OCI-LY7 (cell line): ENCODE measurements at regions not wholly inside any gene's neighbourhood (a gene's known extent, or its start where the extent isn't known, plus 50 kb on each side); places are given as distances from the start of the nearest gene placed in this dataset.

ENCODE experiments used
- BruUV-seq: library from RNA; stranded (reverse); fragments of 400-500 nt; replicated peaks from 2 replicates; lab custom pipeline; 2021; lab: Mats Ljungman, UMichigan
- CTCF ChIA-PET: fragments of 300-600 bp; sonication (Branson Sonifier 250); formaldehyde crosslinking; loops from one replicate; lab custom pipeline; 2022; ENCODE audit warnings: antibody characterized with exemption; ENCODE audit not compliant: unreplicated experiment; lab: Charles Lee
- POLR2A ChIA-PET: fragments of 300-600 bp; sonication (Branson Sonifier 250); formaldehyde crosslinking; loops from one replicate; lab custom pipeline; 2022; ENCODE audit warnings: antibody characterized with exemption; lab: Charles Lee
- DNase-seq: peaks from one replicate; pipeline ENCODE4 v3.0.0-alpha.2; 2015; ENCODE audit warnings: low spot score
- H2AFZ ChIP-seq: fragments of 200-600 bp; sonication (generic), shearing (Covaris generic); 2 replicates; pipeline ENCODE4 v1.6.1; 2014; ENCODE audit warnings: mild to moderate bottlenecking, antibody characterized with exemption, low read length, moderate library complexity
- H3K27ac ChIP-seq: fragments of 200-600 bp; sonication (generic); 2 replicates; pipeline ENCODE4 v1.5.1; 2014; ENCODE audit warnings: mixed run types, low read depth, mild to moderate bottlenecking, moderate library complexity, low read length, inconsistent platforms; ENCODE audit not compliant: poor library complexity, severe bottlenecking
- H3K36me3 ChIP-seq: fragments of 200-600 bp; sonication (generic); 2 replicates; pipeline ENCODE4 v1.6.1; 2014; ENCODE audit warnings: mild to moderate bottlenecking, antibody characterized with exemption, low read length, moderate library complexity, mixed read lengths; ENCODE audit not compliant: insufficient read depth
- H3K4me1 ChIP-seq: fragments of 200-600 bp; sonication (generic); 2 replicates; pipeline ENCODE4 v1.5.1; 2014; ENCODE audit warnings: mild to moderate bottlenecking, low read length; ENCODE audit not compliant: insufficient read depth, poor library complexity, severe bottlenecking
- H3K4me2 ChIP-seq: fragments of 200-600 bp; sonication (generic); 2 replicates; pipeline ENCODE4 v1.6.1; 2014; ENCODE audit warnings: mild to moderate bottlenecking, low read length
- H3K4me3 ChIP-seq: fragments of 200-600 bp; sonication (generic); 2 replicates; pipeline ENCODE4 v1.5.1; 2014; ENCODE audit warnings: mild to moderate bottlenecking, low read depth, low read length; ENCODE audit not compliant: poor library complexity, severe bottlenecking
- H3K79me2 ChIP-seq: fragments of 200-600 bp; sonication (generic); 2 replicates; pipeline ENCODE4 v1.6.1; 2016; ENCODE audit warnings: low read depth, mild to moderate bottlenecking, low read length, moderate library complexity, mixed read lengths; ENCODE audit not compliant: insufficient read depth
- H3K9me2 ChIP-seq: fragments of 200-600 bp; sonication (generic); 2 replicates; pipeline ENCODE4 v1.6.1; 2016; ENCODE audit warnings: mild to moderate bottlenecking, low read length, mixed read lengths; ENCODE audit not compliant: insufficient read depth
- H3K9me3 ChIP-seq: fragments of 200-600 bp; sonication (generic); 2 replicates; pipeline ENCODE4 v1.6.1; 2014; ENCODE audit warnings: mild to moderate bottlenecking, mixed run types, low read length, mixed read lengths
- H4K20me1 ChIP-seq: fragments of 200-600 bp; sonication (generic); 2 replicates; pipeline ENCODE4 v1.6.1; 2014; ENCODE audit warnings: mild to moderate bottlenecking, antibody characterized with exemption, low read length, moderate library complexity, mixed read lengths; ENCODE audit not compliant: insufficient read depth
- EZH2phosphoT487 ChIP-seq: fragments of 200-600 bp; sonication (generic); IDR thresholded peaks from 2 replicates; pipeline ENCODE4 v1.6.1; 2018; ENCODE audit warnings: low read depth, borderline replicate concordance, mild to moderate bottlenecking, mixed run types, antibody characterized with exemption, low read length, moderate library complexity, mixed read lengths
- intact Hi-C: fragments of 100-400 bp; cut with micrococcal nuclease; formaldehyde crosslinking; loops from one replicate; pipeline ENCODE4 v1.10.0; 2022; ENCODE audit not compliant: unreplicated experiment
- TF ChIP-seq, protein P1 (sequence below): fragments of 200-600 bp; sonication (generic); conservative IDR thresholded peaks from 2 replicates; pipeline ENCODE4 v1.5.1; 2014; ENCODE audit warnings: mild to moderate bottlenecking, antibody characterized with exemption, low read length, moderate library complexity, mixed read lengths

DNA sequence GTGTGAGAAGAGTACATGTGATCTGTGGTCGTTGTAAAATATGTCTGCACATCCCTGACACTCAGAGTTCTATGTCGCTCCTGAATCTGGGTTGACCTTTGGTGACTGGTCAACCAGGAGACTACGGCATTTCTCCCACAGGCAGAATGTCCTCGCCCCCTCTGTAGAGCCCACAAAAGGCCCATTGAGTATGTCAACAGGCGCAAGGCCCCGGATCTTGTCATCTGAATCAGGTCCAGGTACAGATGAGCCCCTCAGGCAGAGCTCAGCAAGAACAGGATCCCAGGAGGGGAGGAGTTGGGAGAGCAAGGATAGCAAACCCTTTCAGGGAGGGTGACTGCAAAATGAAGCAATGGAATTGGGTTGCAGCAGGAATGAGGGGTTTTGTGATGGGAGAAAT, 126.5 kb downstream of the MATN1 start:
- Histone ChIP-seq H3K9me3 (no peaks in the 10 kb centered on the region), H3K36me3 (no peaks in the 10 kb centered on the region), H3K4me1 (no peaks in the 10 kb centered on the region), H4K20me1 (no peaks in the 10 kb centered on the region), H3K79me2 (no peaks in the 10 kb centered on the region), H3K4me3 (no peak overlapping the region), H3K4me2 (no peak overlapping the region), H3K9me2 (no peaks in the 10 kb centered on the region), H2AFZ (no peak overlapping the region), H3K27ac (no peak overlapping the region)
- CTCF ChIA-PET: interaction anchor here (0.5 kb wide), 1 partner anchor 218 kb away, joined by 4 read pairs; no protein-coding TSS in a partner anchor
- intact Hi-C loops: no loop called here
- no peak for DNase-seq
- TF ChIP-seq EZH2phosphoT487: no peak
- TF ChIP-seq, protein P1, sequence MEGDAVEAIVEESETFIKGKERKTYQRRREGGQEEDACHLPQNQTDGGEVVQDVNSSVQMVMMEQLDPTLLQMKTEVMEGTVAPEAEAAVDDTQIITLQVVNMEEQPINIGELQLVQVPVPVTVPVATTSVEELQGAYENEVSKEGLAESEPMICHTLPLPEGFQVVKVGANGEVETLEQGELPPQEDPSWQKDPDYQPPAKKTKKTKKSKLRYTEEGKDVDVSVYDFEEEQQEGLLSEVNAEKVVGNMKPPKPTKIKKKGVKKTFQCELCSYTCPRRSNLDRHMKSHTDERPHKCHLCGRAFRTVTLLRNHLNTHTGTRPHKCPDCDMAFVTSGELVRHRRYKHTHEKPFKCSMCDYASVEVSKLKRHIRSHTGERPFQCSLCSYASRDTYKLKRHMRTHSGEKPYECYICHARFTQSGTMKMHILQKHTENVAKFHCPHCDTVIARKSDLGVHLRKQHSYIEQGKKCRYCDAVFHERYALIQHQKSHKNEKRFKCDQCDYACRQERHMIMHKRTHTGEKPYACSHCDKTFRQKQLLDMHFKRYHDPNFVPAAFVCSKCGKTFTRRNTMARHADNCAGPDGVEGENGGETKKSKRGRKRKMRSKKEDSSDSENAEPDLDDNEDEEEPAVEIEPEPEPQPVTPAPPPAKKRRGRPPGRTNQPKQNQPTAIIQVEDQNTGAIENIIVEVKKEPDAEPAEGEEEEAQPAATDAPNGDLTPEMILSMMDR: no peak
- BruUV-seq: no TSS peak
- POLR2A ChIA-PET: no interaction called here

DNA sequence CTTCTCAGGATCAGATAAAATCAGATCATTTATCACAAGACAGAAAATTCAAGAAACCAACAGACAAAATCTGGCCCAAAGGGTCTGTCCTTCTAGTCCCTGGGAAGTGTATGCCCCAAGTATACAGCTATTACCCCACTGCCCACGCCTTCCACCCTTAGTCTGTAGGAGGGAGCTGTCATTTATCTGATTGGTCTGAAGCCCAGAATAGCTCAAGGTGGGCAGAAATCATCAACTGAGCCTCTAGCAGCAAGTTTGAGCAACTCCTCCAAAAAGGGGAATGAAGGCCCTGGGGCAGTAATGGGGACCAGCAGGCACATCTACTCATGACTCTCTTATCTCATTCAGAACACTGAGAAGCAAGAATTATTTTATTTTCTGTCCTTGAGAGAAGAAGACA, 126.9 kb downstream of the MATN1 start:
- POLR2A ChIA-PET: no interaction called here
- Histone ChIP-seq H3K79me2 (no peaks in the 10 kb centered on the region), H3K4me2 (no peak overlapping the region), H3K4me1 (no peaks in the 10 kb centered on the region), H3K27ac (no peak overlapping the region), H2AFZ (no peak overlapping the region), H3K4me3 (no peak overlapping the region), H3K9me3 (no peaks in the 10 kb centered on the region), H3K9me2 (no peaks in the 10 kb centered on the region), H4K20me1 (no peaks in the 10 kb centered on the region), H3K36me3 (no peaks in the 10 kb centered on the region)
- TF ChIP-seq EZH2phosphoT487: no peak
- intact Hi-C loops: no loop called here
- BruUV-seq: no TSS peak
- CTCF ChIA-PET: no interaction called here
- DNase-seq: no peak

DNA sequence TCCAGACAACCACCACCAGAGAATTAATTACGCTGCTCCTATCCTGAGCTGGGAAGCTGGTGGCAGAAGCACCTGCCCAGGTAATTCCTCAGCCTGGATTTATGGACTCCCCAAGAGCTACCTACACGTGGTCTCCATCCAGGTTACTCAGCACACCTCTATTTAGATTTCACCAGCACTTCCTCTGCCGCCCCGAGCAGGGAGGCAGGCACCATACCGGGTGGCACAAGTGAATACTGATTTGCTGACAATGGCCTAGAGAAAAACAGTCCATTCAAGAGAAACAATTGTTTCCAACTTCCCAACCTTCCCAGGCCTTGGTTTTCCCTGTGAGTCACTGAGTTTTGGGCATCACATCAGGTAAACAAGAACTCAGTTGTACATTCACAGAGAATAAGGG, 134.3 kb downstream of the MATN1 start:
- H3K4me2 ChIP-seq: no peak overlapping the region
- no peak for TF ChIP-seq EZH2phosphoT487
- TF ChIP-seq, protein P1: no peak
- no peak overlapping the region for H3K4me3 ChIP-seq
- POLR2A ChIA-PET: no interaction called here
- CTCF ChIA-PET: no interaction called here
- intact Hi-C loops: no loop called here
- H2AFZ ChIP-seq: no peak overlapping the region
- H3K9me3 ChIP-seq: no peaks in the 10 kb centered on the region
- no peak overlapping the region for H3K27ac ChIP-seq
- H3K9me2 ChIP-seq: no peaks in the 10 kb centered on the region
- no peaks in the 10 kb centered on the region for H4K20me1 ChIP-seq
- no peak for DNase-seq
- no peaks in the 10 kb centered on the region for H3K4me1 ChIP-seq
- no peaks in the 10 kb centered on the region for H3K36me3 ChIP-seq
- BruUV-seq: no TSS peak
- no peaks in the 10 kb centered on the region for H3K79me2 ChIP-seq
